GM12865 (cell line): ENCODE measurements at regions not wholly inside any gene's neighbourhood (a gene's known extent, or its start where the extent isn't known, plus 50 kb on each side); places are given as distances from the start of the nearest gene placed in this dataset.

Experiments used
- DNase-seq: peaks from one replicate; pipeline ENCODE4 v3.0.0; 2010; ENCODE audit warnings: low read depth
- H3K4me3 ChIP-seq: 2 replicates; pipeline ENCODE4 v1.5.1; 2011; ENCODE audit warnings: mild to moderate bottlenecking, low read depth, low read length, control low read depth
- TF ChIP-seq, protein P1 (sequence below): IDR thresholded peaks from 2 replicates; pipeline ENCODE4 v1.5.1; 2011; ENCODE audit warnings: low read length, control low read depth, low read depth, inconsistent platforms; ENCODE audit not compliant: insufficient read depth; ENCODE audit errors: missing control alignments

DNA sequence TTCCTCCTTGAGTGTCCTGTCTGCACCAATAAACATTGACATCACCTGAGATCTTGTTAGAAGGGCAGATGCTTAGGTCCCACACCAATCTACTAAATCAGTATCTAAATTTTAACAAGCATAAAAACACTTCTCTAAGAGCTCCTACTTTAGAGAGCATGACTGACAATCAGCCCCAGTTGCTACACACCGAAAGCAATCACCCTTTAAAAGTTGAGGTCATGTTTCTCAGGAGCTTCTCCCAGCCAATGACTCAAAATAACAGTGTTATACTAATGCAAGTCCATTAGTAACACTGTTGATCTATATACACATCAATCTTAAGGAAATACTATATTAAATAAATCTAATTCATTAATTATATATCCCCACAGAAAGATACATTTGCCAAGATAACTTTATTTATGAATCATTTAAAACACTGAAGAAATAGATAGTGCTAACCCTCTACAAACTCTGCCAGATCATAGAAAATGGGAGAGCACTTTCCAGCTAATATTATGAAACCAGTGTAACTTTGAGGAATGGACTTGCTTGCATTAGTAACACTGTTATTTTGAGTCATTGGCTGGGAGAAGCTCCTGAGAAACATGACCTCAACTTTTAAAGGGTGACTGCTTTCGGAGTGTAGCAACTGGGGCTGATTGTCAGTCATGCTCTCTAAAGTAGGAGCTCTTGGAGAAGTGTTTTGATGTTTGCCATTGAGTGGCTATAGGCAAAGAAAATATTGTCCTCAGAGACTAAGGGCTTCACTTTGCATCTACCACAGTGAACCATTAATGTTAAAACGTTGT is 109.8 kb upstream of the HDX start:
- TF ChIP-seq, protein P1, sequence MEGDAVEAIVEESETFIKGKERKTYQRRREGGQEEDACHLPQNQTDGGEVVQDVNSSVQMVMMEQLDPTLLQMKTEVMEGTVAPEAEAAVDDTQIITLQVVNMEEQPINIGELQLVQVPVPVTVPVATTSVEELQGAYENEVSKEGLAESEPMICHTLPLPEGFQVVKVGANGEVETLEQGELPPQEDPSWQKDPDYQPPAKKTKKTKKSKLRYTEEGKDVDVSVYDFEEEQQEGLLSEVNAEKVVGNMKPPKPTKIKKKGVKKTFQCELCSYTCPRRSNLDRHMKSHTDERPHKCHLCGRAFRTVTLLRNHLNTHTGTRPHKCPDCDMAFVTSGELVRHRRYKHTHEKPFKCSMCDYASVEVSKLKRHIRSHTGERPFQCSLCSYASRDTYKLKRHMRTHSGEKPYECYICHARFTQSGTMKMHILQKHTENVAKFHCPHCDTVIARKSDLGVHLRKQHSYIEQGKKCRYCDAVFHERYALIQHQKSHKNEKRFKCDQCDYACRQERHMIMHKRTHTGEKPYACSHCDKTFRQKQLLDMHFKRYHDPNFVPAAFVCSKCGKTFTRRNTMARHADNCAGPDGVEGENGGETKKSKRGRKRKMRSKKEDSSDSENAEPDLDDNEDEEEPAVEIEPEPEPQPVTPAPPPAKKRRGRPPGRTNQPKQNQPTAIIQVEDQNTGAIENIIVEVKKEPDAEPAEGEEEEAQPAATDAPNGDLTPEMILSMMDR, result no peak
- H3K4me3 ChIP-seq, result no peak overlapping the region
- no peak for DNase-seq

DNA sequence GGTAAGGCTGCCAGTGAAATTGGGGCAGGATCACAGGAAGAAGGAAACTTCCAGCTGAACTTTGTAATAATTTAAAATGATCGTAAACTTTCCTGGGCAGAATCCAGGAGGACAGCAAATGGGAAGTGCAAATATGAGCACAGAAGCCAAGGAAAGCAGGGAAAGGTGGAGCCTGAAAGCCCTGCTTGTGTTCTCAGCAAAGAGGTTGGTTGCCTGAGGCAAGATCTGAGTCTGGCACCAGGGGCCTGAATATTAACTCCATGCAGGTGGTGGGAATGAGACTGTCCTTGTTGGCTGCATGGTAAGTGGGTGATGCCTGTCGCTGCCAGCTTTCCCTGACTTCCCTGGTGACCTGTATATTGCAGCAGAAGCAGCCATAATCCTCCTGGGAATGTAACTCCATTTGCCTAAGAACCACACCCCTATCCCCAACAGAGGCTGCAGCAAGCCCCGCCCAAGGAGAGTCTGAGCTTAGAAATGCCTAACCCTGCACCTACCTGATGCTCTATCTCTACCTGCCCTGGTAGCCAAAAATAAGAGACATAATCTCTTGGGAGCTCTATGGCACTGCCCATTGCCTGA is 132.0 kb upstream of the HDX start:
- no peak overlapping the region for H3K4me3 ChIP-seq
- DNase-seq, result no peak
- TF ChIP-seq, protein P1, result no peak

DNA sequence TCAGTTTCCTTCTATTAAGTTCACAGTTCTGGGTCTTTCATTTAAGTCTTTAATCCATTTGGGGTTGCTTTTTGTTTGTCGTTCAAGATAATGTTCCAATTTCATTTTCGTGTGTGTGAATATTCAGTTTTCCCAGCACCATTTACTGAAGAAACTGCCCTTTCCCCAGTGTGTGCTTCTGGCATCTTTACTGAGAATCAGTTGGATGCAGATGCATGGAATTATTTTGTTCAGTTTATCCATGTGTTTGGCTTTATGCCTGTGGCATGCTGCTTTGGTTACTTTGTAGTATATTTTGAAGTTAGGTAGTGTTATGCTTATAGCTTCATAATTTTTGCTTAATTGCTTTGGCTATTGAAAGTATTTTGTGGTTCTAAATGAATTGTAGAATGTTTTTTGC is 163.8 kb upstream of the HDX start:
- DNase-seq, result no peak
- TF ChIP-seq, protein P1, result no peak
- H3K4me3 ChIP-seq, result no peak overlapping the region

GRCh38 chrX:84690228-84690627 is 188.0 kb upstream of the HDX start:
- TF ChIP-seq, protein P1, result no peak
- no peak for DNase-seq
- no peak overlapping the region for H3K4me3 ChIP-seq

- TF ChIP-seq, protein P1, result no peak
- H3K4me3 ChIP-seq, result no peak overlapping the region
- no peak for DNase-seq
These were observed 207.7 kb upstream of the HDX start for GRCh38 chrX:84709987-84710386.

- no peak for DNase-seq
- no peak overlapping the region for H3K4me3 ChIP-seq
- TF ChIP-seq, protein P1, result no peak
These were observed 208.4 kb upstream of the HDX start for GRCh38 chrX:84710611-84711010.
